K562 (cell line): ENCODE measurements at regions not wholly inside any gene's neighbourhood (a gene's known extent, or its start where the extent isn't known, plus 50 kb on each side); places are given as distances from the start of the nearest gene placed in this dataset.

Experiments used
- ATAC-seq: fragments of 200-7000 bp; cut with Tn5 transposase; 3 replicates; pipeline ENCODE4 v1.9.1; 2020; ENCODE audit warnings: moderate library complexity
- BruUV-seq: library from RNA; stranded (reverse); fragments of 400-500 nt; replicated peaks from 2 replicates; lab custom pipeline; 2021; lab: Mats Ljungman, UMichigan
- CTCF ChIA-PET: fragments of 300-600 bp; formaldehyde crosslinking; extraction: SDS; loops from one replicate; lab custom pipeline; 2021; ENCODE audit warnings: low intra/inter-chr PET ratio; lab: Yijun Ruan, JAX
- POLR2A ChIA-PET: fragments of 300-600, 350-650 bp; sonication (Branson Sonifier 250); formaldehyde crosslinking; extraction: SDS; loops from one replicate; lab custom pipeline; 2021; ENCODE audit warnings: antibody characterized with exemption, inconsistent platforms; lab: Yijun Ruan, JAX
- DNase-seq, 4 experiments: peaks; one replicate each; pipeline versions ENCODE4 v3.0.0 to v3.0.0-alpha.2; 2011 to 2018; ENCODE audit warnings: low spot score in 3 of 4, mixed read lengths in 3 of 4; ENCODE audit errors: extremely low read depth in 1 of 4
- FAIRE-seq: peaks from 2 replicates; lab custom pipeline; 2011; peaks lifted over from hg19 to GRCh38; lab: Jason Lieb, UNC
- H2AFZ ChIP-seq: 2 replicates; pipeline ENCODE4 v1.6.0; 2011; ENCODE audit warnings: low read depth, low read length, control low read depth, inconsistent platforms
- H3K27ac ChIP-seq: fragments of 200-600 bp; 3 replicates; pipeline ENCODE4 v1.8.0; 2011; ENCODE audit warnings: low read depth, mild to moderate bottlenecking, control low read depth, inconsistent platforms, low read length, moderate library complexity, mixed read lengths; ENCODE audit errors: extremely low read depth
- H3K27me3 ChIP-seq, 2 experiments: fragments of 300-600 bp in 1 of 2; 2 replicates in 1 of 2; 3 replicates in 1 of 2; pipeline versions ENCODE4 v1.6.0 to v1.8.0; 2011; ENCODE audit warnings: inconsistent platforms in 2 of 2, low read length in 2 of 2, mild to moderate bottlenecking in 1 of 2, mixed read lengths in 1 of 2, moderate library complexity in 1 of 2; ENCODE audit not compliant: control insufficient read depth in 2 of 2, insufficient read depth in 2 of 2
- H3K36me3 ChIP-seq: fragments of 300-600 bp; 3 replicates; pipeline ENCODE4 v1.8.0; 2011; ENCODE audit warnings: mild to moderate bottlenecking, low read length, inconsistent platforms; ENCODE audit not compliant: control insufficient read depth, insufficient read depth
- H3K4me1 ChIP-seq, 2 experiments: fragments of 200-600 bp in 1 of 2; replicated peaks in 1 of 2; 2 replicates in 1 of 2; 3 replicates in 1 of 2; pipeline versions ENCODE4 v1.5.1 to v1.8.0; 2011; ENCODE audit warnings: inconsistent platforms in 2 of 2, low read length in 2 of 2, mild to moderate bottlenecking in 1 of 2, mixed read lengths in 1 of 2, moderate library complexity in 1 of 2; ENCODE audit not compliant: control insufficient read depth in 2 of 2, insufficient read depth in 2 of 2
- H3K4me2 ChIP-seq: 2 replicates; pipeline ENCODE4 v1.6.1; 2011; ENCODE audit warnings: low read length, control low read depth, inconsistent platforms, mixed read lengths; ENCODE audit not compliant: insufficient read depth
- H3K4me3 ChIP-seq: fragments of 200-600 bp; sonication (generic), shearing (Covaris generic); 2 replicates; pipeline ENCODE4 v1.5.1; 2016; ENCODE audit warnings: control low read depth, inconsistent platforms
- H3K79me2 ChIP-seq: fragments of 200-600 bp; 3 replicates; pipeline ENCODE4 v1.8.0; 2011; ENCODE audit warnings: low read length, inconsistent platforms; ENCODE audit not compliant: control insufficient read depth, insufficient read depth
- H3K9ac ChIP-seq, 2 experiments: 2 replicates each; pipeline versions ENCODE4 v1.6.0 to v1.6.1; 2011; ENCODE audit warnings: low read depth in 2 of 2, low read length in 2 of 2, control low read depth in 1 of 2, inconsistent platforms in 1 of 2, mild to moderate bottlenecking in 1 of 2, mixed read lengths in 1 of 2; ENCODE audit not compliant: insufficient read depth in 1 of 2
- H3K9me1 ChIP-seq: one replicate; pipeline ENCODE4 v1.6.0; 2011; ENCODE audit warnings: inconsistent platforms, mild to moderate bottlenecking, low read length, moderate library complexity; ENCODE audit not compliant: control insufficient read depth, insufficient read depth
- H3K9me3 ChIP-seq: replicated peaks from 2 replicates; pipeline ENCODE4 v1.5.1; 2011; ENCODE audit warnings: low read depth, low read length, inconsistent platforms; ENCODE audit not compliant: control insufficient read depth, insufficient read depth
- H4K20me1 ChIP-seq: replicated peaks from 2 replicates; pipeline ENCODE4 v1.6.1; 2011; ENCODE audit warnings: low read length, inconsistent platforms, mixed read lengths; ENCODE audit not compliant: control insufficient read depth, insufficient read depth
- CBX1 ChIP-seq: sonication (generic); IDR thresholded peaks from 2 replicates; pipeline ENCODE4 v1.6.1; 2016; ENCODE audit warnings: antibody characterized with exemption, low read depth, mild to moderate bottlenecking
- E2F5 ChIP-seq: sonication (generic); formaldehyde crosslinking; IDR thresholded peaks from 2 replicates; pipeline ENCODE4 v1.8.0; 2022; ENCODE audit warnings: mild to moderate bottlenecking, missing genetic modification reagents
- KLF10 ChIP-seq: fragments of 250-450 bp; sonication (Bioruptor Pico); IDR thresholded peaks from 2 replicates; pipeline ENCODE4 v1.6.1; 2021; ENCODE audit warnings: matching md5 sums
- LCOR ChIP-seq: sonication (generic); formaldehyde crosslinking; IDR thresholded peaks from 2 replicates; pipeline ENCODE4 v1.8.0; 2022; ENCODE audit warnings: mild to moderate bottlenecking, missing genetic modification reagents
- MXI1 ChIP-seq: IDR thresholded peaks from 2 replicates; pipeline ENCODE4 v1.6.1; 2011; ENCODE audit warnings: low read depth, mild to moderate bottlenecking, improper control_type of control experiment, low read length
- RREB1 ChIP-seq: fragments of 250-450 bp; sonication (Bioruptor Pico); IDR thresholded peaks from 2 replicates; pipeline ENCODE4 v1.4.0; 2020
- SP1 ChIP-seq: sonication (generic); formaldehyde crosslinking; IDR thresholded peaks from 2 replicates; pipeline ENCODE4 v1.8.1; 2022; ENCODE audit warnings: mild to moderate bottlenecking, missing genetic modification reagents
- ZBTB49 ChIP-seq: sonication (generic); formaldehyde crosslinking; IDR thresholded peaks from 2 replicates; pipeline ENCODE4 v1.8.0; 2022; ENCODE audit warnings: missing genetic modification reagents, mild to moderate bottlenecking, borderline replicate concordance
- ZNF174 ChIP-seq: fragments of 250-450 bp; sonication (Bioruptor Pico); IDR thresholded peaks from 2 replicates; pipeline ENCODE4 v1.4.0; 2020; ENCODE audit warnings: mild to moderate bottlenecking
- ZNF212 ChIP-seq: fragments of 450-650 bp; formaldehyde crosslinking; IDR thresholded peaks from 2 replicates; pipeline ENCODE4 v1.4.0; 2020; ENCODE audit warnings: mild to moderate bottlenecking
- WGBS: fragments of 100-300 bp; shearing (Covaris generic); methylation state at CpG from one replicate; pipeline ENCODE4 v1.1.6; 2016; ENCODE audit warnings: low coverage, mixed read lengths; ENCODE audit not compliant: insufficient coverage; ENCODE audit errors: missing lambda C conversion rate; 5-methylcytosine and 5-hydroxymethylcytosine counted together
- in situ Hi-C: fragments of 300-500 bp; cut with MboI; formaldehyde crosslinking; loops from 4 replicates; pipeline ENCODE4 v1.15.0; 2018; ENCODE audit warnings: inconsistent platforms, mixed read lengths
- intact Hi-C: fragments of 100-400 bp; cut with micrococcal nuclease; formaldehyde crosslinking; loops from 2 replicates; pipeline ENCODE4 v1.14.2; 2022

- in situ Hi-C loops (no loop called here), intact Hi-C loops (no loop called here)
- DNase-seq (no peak), FAIRE-seq (no peak), ATAC-seq (no peak)
- Histone ChIP-seq H3K4me3 (no peak overlapping the region), H3K4me1 (no peaks in the 10 kb centered on the region), H3K27ac (no peak overlapping the region), H3K79me2 (no peaks in the 10 kb centered on the region), H3K9me1 (no peaks in the 10 kb centered on the region), H4K20me1 (no peaks in the 10 kb centered on the region), H3K9me3 (no peaks in the 10 kb centered on the region), H3K36me3 (no peaks in the 10 kb centered on the region)
- CTCF ChIA-PET, result no interaction called here
- TF ChIP-seq ZBTB49 (CRISPR knock-in tag) (no peak), SP1 (no peak), CBX1 (no peak), ZNF174 (CRISPR knock-in tag) (no peak), MXI1 (no peak), KLF10 (CRISPR knock-in tag) (no peak), RREB1 (no peak), ZNF212 (CRISPR knock-in tag) (no peak), E2F5 (no peak), LCOR (CRISPR knock-in tag) (no peak)
- TF ChIP-seq, all 486 proteins: peak for 0
- H3K4me2 ChIP-seq, result no peak overlapping the region
- 15% methylated on average over 2 of the region's 2 CpGs for WGBS
- POLR2A ChIA-PET, result no interaction called here
- H3K9ac ChIP-seq, result no peak overlapping the region
- no peaks in the 10 kb centered on the region for H3K27me3 ChIP-seq
- no TSS peak for BruUV-seq
- H2AFZ ChIP-seq, result no peak overlapping the region
Measured at GRCh38 chr10:108462005-108462404, 1297.5 kb upstream of the SORCS1 start.
